ENCODE measurements at regions not wholly inside any gene's neighbourhood (a gene's known extent, or its start where the extent isn't known, plus 50 kb on each side); places are given as distances from the start of the nearest gene placed in this dataset.

GRCh38 chr12:40431169-40431568, 206.4 kb downstream of the LRRK2 start:
- no peak for ATAC-seq
- intact Hi-C loops (cut with micrococcal nuclease; ENCODE audit: unreplicated experiment) = no loop called here

GRCh38 chr12:40435251-40435650, 210.5 kb downstream of the LRRK2 start:
- WGBS (ENCODE audit: insufficient coverage, insufficient replicate concordance, low lambda C conversion rate, missing lambda C conversion rate) = 15% methylated on average over 2 of the region's 2 CpGs
- no peak overlapping the region for H3K9ac ChIP-seq (ENCODE audit: control insufficient read depth, insufficient read depth, low read length)
- no peaks in the 10 kb centered on the region for H3K36me3 ChIP-seq (ENCODE audit: control insufficient read depth in 2 of 2, insufficient read depth in 2 of 2, low read length in 1 of 2)
- no peak overlapping the region for H2AFZ ChIP-seq (ENCODE audit: control insufficient read depth, low read depth, low read length)
- FAIRE-seq = no peak
- H3K9me3 ChIP-seq (replicated peaks; ENCODE audit: control insufficient read depth, insufficient read depth, low read length) = no peaks in the 10 kb centered on the region
- H3K4me2 ChIP-seq (ENCODE audit: control insufficient read depth, insufficient read depth) = no peak overlapping the region
- CTCF ChIA-PET = interaction anchor here (0.8 kb wide), 1 partner anchor 12 kb away, joined by 3 read pairs; no protein-coding TSS in a partner anchor
- in situ Hi-C loops (cut with MboI) = no loop called here
- H3K79me2 ChIP-seq (ENCODE audit: control insufficient read depth, insufficient read depth, low read length) = no peaks in the 10 kb centered on the region
- SMC1A ChIA-PET (ENCODE audit: uncharacterized antibody, unreplicated experiment) = interaction anchor here (1.5 kb wide), 1 partner anchor 11 kb away, joined by 4 read pairs; no protein-coding TSS in a partner anchor
- BruUV-seq (replicated peaks) = no TSS peak
- no peaks in the 10 kb centered on the region for H3K4me1 ChIP-seq (ENCODE audit: control insufficient read depth, insufficient read depth, low read length)
- H3K27ac ChIP-seq (ENCODE audit: control insufficient read depth, insufficient read depth) = no peak overlapping the region
- H4K20me1 ChIP-seq (ENCODE audit: control insufficient read depth, insufficient read depth) = no peaks in the 10 kb centered on the region
- H3K4me3 ChIP-seq = no peak overlapping the region
- DNase-seq (ENCODE audit: low read depth, low spot score) = no peak
- H3K27me3 ChIP-seq (replicated peaks in 1 of 2; ENCODE audit: control insufficient read depth in 2 of 2, insufficient read depth in 2 of 2, low read length in 1 of 2) = no peaks in the 10 kb centered on the region
- intact Hi-C loops (cut with micrococcal nuclease; ENCODE audit: unreplicated experiment) = no loop called here
- TF ChIP-seq ZBTB33 (IDR thresholded peaks at IDR 0.05) (no peak), ELK1 (IDR thresholded peaks at IDR 0.05; ENCODE audit: low read depth, low read length) (no peak), KAT2A (conservative IDR thresholded peaks at IDR 0.05; ENCODE audit: control insufficient read depth, low read depth, low read length) (no peak), CEBPB (IDR thresholded peaks at IDR 0.05; ENCODE audit: borderline replicate concordance in 1 of 2, low read depth in 2 of 2, low read length in 2 of 2) (no peak), CTCF (IDR thresholded peaks at IDR 0.05 in 2 of 3, conservative IDR thresholded peaks at IDR 0.05 in 1 of 3; ENCODE audit: control insufficient read depth in 2 of 3, extremely low read depth in 1 of 3, insufficient read depth in 1 of 3, low read depth in 3 of 3, low read length in 3 of 3) (no peak), TBL1XR1 (IDR thresholded peaks at IDR 0.05; ENCODE audit: low read depth, low read length) (no peak)
- POLR2A ChIA-PET = no interaction called here
- RAD21 ChIA-PET (ENCODE audit: unreplicated experiment) = no interaction called here
- ATAC-seq = no peak

More at GRCh38 chr12:40431169-40431568, 206.4 kb downstream of the LRRK2 start:
- no peak for DNase-seq (ENCODE audit: low read depth, low spot score)
- CTCF ChIA-PET = interaction anchor here (0.8 kb wide), 2 partner anchors 11 to 18 kb away, joined by 3 to 4 read pairs; no protein-coding TSS in a partner anchor
- BruUV-seq (replicated peaks) = no TSS peak
- in situ Hi-C loops (cut with MboI) = no loop called here
- no peak overlapping the region for H3K4me3 ChIP-seq
- no peaks in the 10 kb centered on the region for H3K27me3 ChIP-seq (replicated peaks in 1 of 2; ENCODE audit: control insufficient read depth in 2 of 2, insufficient read depth in 2 of 2, low read length in 1 of 2)
- H3K9me3 ChIP-seq (replicated peaks; ENCODE audit: control insufficient read depth, insufficient read depth, low read length) = no peaks in the 10 kb centered on the region
- H3K4me1 ChIP-seq (ENCODE audit: control insufficient read depth, insufficient read depth, low read length) = no peaks in the 10 kb centered on the region
- H3K36me3 ChIP-seq (ENCODE audit: control insufficient read depth in 2 of 2, insufficient read depth in 2 of 2, low read length in 1 of 2) = no peaks in the 10 kb centered on the region
- SMC1A ChIA-PET (ENCODE audit: uncharacterized antibody, unreplicated experiment) = interaction anchor here (1.5 kb wide), 1 partner anchor 12 kb away, joined by 3 read pairs; no protein-coding TSS in a partner anchor
- 0% methylated on average over 1 of the region's 1 CpG for WGBS (ENCODE audit: insufficient coverage, insufficient replicate concordance, low lambda C conversion rate, missing lambda C conversion rate)
- H3K9ac ChIP-seq (ENCODE audit: control insufficient read depth, insufficient read depth, low read length) = no peak overlapping the region
- RAD21 ChIA-PET (ENCODE audit: unreplicated experiment) = no interaction called here
- H3K4me2 ChIP-seq (ENCODE audit: control insufficient read depth, insufficient read depth) = no peak overlapping the region
- TF ChIP-seq CBFB (IDR thresholded peaks at IDR 0.05; ENCODE audit: low read depth) (no peak), RFX5 (IDR thresholded peaks at IDR 0.05; ENCODE audit: low read depth, low read length) (no peak), POLR2AphosphoS2 (IDR thresholded peaks at IDR 0.05; ENCODE audit: low read depth, low read length) (no peak), BACH1 (IDR thresholded peaks at IDR 0.05; ENCODE audit: borderline replicate concordance) (no peak)
- no peaks in the 10 kb centered on the region for H4K20me1 ChIP-seq (ENCODE audit: control insufficient read depth, insufficient read depth)
- no peak overlapping the region for H2AFZ ChIP-seq (ENCODE audit: control insufficient read depth, low read depth, low read length)
- no peaks in the 10 kb centered on the region for H3K79me2 ChIP-seq (ENCODE audit: control insufficient read depth, insufficient read depth, low read length)
- POLR2A ChIA-PET = no interaction called here
- no peak overlapping the region for H3K27ac ChIP-seq (ENCODE audit: control insufficient read depth, insufficient read depth)
- FAIRE-seq = no peak

Measured in GM12878 (cell line).